ENCODE measurements at regions not wholly inside any gene's neighbourhood (a gene's known extent, or its start where the extent isn't known, plus 50 kb on each side); places are given as distances from the start of the nearest gene placed in this dataset.

DNA sequence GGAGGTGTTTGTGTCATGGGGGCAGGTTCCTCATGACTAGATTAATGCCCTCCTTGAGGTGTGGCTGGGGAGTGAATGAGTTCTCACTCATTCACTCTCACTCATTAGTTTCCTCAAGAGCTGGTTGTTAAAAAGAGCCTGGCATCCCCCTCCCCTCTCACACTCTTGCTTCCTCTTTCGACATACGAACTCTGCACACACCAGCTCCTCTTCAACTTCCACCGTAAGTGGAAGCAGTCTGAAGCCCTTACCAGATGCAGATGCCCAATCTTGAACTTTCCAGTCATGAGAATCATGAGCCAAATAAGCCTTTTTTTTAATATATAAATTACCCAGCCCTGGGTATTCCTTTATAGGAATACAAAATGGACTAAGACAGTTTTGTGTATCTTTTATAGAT, 82.5 kb downstream of the SPRY4 start:
- TF ChIP-seq EZH2 (IDR thresholded peaks at IDR 0.05) (no peak), POLR2AphosphoS5 (IDR thresholded peaks at IDR 0.05; ENCODE audit: borderline replicate concordance, low read depth, low read length) (no peak)
